GDM1 (cell line): ENCODE measurements at regions not wholly inside any gene's neighbourhood (a gene's known extent, or its start where the extent isn't known, plus 50 kb on each side); places are given as distances from the start of the nearest gene placed in this dataset.
"Not testable (repeated sequence)": the region's sequence is repeated elsewhere in the genome, so short reads cannot be mapped to it uniquely, and the experiment has no call there.

Source experiments
- DNase-seq: peaks from one replicate; lab custom pipeline; 2025; lab: John Stamatoyannopoulos, UW

- DNase-seq = no peak
These were observed 98.1 kb upstream of the MARCKS start for GRCh38 chr6:113758826-113759574.

- DNase-seq = no peak
These were observed 94.5 kb upstream of the MARCKS start for GRCh38 chr6:113762641-113763040.

GRCh38 chr6:113763311-113763766 is 93.8 kb upstream of the MARCKS start:
- no peak for DNase-seq

GRCh38 chr6:113763876-113764275 is 93.3 kb upstream of the MARCKS start:
- DNase-seq = no peak

- DNase-seq = no peak
These were observed 91.2 kb upstream of the MARCKS start for GRCh38 chr6:113765909-113766308.

GRCh38 chr6:113767985-113768384 is 89.2 kb upstream of the MARCKS start:
- no peak for DNase-seq

- no peak for DNase-seq
These were observed 84.2 kb upstream of the MARCKS start for GRCh38 chr6:113772961-113773360.

GRCh38 chr6:113774127-113774825 is 82.9 kb upstream of the MARCKS start:
- no peak for DNase-seq

- no peak for DNase-seq
These were observed 80.1 kb upstream of the MARCKS start for GRCh38 chr6:113776998-113777397.

- DNase-seq = no peak
These were observed 79.5 kb upstream of the MARCKS start for GRCh38 chr6:113777601-113778000.

- no peak for DNase-seq
These were observed 77.5 kb upstream of the MARCKS start for GRCh38 chr6:113779656-113780055.

- DNase-seq = no peak
These were observed 74.5 kb upstream of the MARCKS start for GRCh38 chr6:113782636-113783035.

- DNase-seq = no peak
These were observed 71.0 kb upstream of the MARCKS start for GRCh38 chr6:113786168-113786567.

GRCh38 chr6:113788586-113788985 is 68.6 kb upstream of the MARCKS start:
- no peak for DNase-seq

- not testable (repeated sequence) for DNase-seq
These were observed 65.9 kb upstream of the MARCKS start for GRCh38 chr6:113791225-113791624.

- not testable (repeated sequence) for DNase-seq
These were observed 61.8 kb upstream of the MARCKS start for GRCh38 chr6:113795371-113795770.

GRCh38 chr6:113796038-113796437 is 61.1 kb upstream of the MARCKS start:
- DNase-seq = no peak

GRCh38 chr6:113802779-113803178 is 54.4 kb upstream of the MARCKS start:
- no peak for DNase-seq

GRCh38 chr6:113805173-113805790 is 51.9 kb upstream of the MARCKS start:
- no peak for DNase-seq

GRCh38 chr6:113805811-113806495 is 51.2 kb upstream of the MARCKS start:
- DNase-seq = no peak
